GM23248 (cell line): ENCODE measurements at regions not wholly inside any gene's neighbourhood (a gene's known extent, or its start where the extent isn't known, plus 50 kb on each side); places are given as distances from the start of the nearest gene placed in this dataset.
"Not testable (repeated sequence)": the region's sequence is repeated elsewhere in the genome, so short reads cannot be mapped to it uniquely, and the experiment has no call there.

ENCODE experiments used
- EZH2 ChIP-seq: fragments of 200-600 bp; sonication (generic); IDR thresholded peaks from 2 replicates; pipeline ENCODE4 v1.6.1; 2018; ENCODE audit warnings: antibody characterized with exemption, mild to moderate bottlenecking; ENCODE audit not compliant: insufficient read depth, poor library complexity, severe bottlenecking
- EZH2phosphoT487 ChIP-seq: fragments of 200-600 bp; sonication (generic); IDR thresholded peaks from 2 replicates; pipeline ENCODE4 v1.6.1; 2018; ENCODE audit warnings: antibody characterized with exemption, moderate library complexity, mild to moderate bottlenecking, low read depth; ENCODE audit not compliant: insufficient read depth

GRCh38 chr2:582289-582688 is 94.9 kb downstream of the TMEM18 start:
- not testable (repeated sequence) for TF ChIP-seq EZH2phosphoT487, EZH2
